DND-41 (cell line): ENCODE measurements at regions not wholly inside any gene's neighbourhood (a gene's known extent, or its start where the extent isn't known, plus 50 kb on each side); places are given as distances from the start of the nearest gene placed in this dataset.

Experiments used
- CTCF ChIP-seq: IDR thresholded peaks from 2 replicates; pipeline ENCODE4 v1.5.1; 2012; ENCODE audit warnings: borderline replicate concordance, low read length, moderate library complexity, mild to moderate bottlenecking; ENCODE audit not compliant: poor library complexity, severe bottlenecking; ENCODE audit errors: extremely low read depth
- EZH2 ChIP-seq: IDR thresholded peaks from 3 replicates; pipeline ENCODE4 v1.6.1; 2012; ENCODE audit warnings: borderline replicate concordance, low read depth, mild to moderate bottlenecking, moderate library complexity, low read length, inconsistent platforms; ENCODE audit not compliant: severe bottlenecking

- TF ChIP-seq CTCF (no peak), EZH2 (no peak)
Measured at GRCh38 chr5:40309851-40310250, 369.9 kb upstream of the PTGER4 start.
